ENCODE measurements at regions not wholly inside any gene's neighbourhood (a gene's known extent, or its start where the extent isn't known, plus 50 kb on each side); places are given as distances from the start of the nearest gene placed in this dataset.

DNA sequence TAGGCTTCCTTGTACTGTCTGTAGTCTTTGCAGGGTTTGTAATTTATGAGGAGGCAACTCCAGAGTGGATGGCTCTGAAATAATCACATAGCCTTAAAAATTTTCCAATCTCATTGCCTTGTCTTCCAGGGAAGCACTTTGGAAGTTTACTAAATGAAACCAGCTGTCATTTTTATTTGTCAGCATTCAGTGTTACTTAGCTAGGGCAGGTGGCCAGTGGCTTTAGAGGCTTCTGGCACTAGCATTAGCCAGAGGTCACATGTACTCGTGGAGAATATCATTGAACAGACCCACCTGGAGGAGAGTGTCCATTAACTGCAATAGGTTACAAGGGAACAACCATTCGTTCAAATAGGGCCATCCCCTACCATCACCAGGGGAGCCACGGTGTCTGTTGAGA lies 160.3 kb upstream of the SLC28A3 start:
- TF ChIP-seq EZH2 (IDR thresholded peaks at IDR 0.05; ENCODE audit: low read length, missing control alignments), result no peak
- TF ChIP-seq, protein P1, sequence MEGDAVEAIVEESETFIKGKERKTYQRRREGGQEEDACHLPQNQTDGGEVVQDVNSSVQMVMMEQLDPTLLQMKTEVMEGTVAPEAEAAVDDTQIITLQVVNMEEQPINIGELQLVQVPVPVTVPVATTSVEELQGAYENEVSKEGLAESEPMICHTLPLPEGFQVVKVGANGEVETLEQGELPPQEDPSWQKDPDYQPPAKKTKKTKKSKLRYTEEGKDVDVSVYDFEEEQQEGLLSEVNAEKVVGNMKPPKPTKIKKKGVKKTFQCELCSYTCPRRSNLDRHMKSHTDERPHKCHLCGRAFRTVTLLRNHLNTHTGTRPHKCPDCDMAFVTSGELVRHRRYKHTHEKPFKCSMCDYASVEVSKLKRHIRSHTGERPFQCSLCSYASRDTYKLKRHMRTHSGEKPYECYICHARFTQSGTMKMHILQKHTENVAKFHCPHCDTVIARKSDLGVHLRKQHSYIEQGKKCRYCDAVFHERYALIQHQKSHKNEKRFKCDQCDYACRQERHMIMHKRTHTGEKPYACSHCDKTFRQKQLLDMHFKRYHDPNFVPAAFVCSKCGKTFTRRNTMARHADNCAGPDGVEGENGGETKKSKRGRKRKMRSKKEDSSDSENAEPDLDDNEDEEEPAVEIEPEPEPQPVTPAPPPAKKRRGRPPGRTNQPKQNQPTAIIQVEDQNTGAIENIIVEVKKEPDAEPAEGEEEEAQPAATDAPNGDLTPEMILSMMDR (conservative IDR thresholded peaks at IDR 0.05 in 1 of 2, IDR thresholded peaks at IDR 0.05 in 1 of 2; ENCODE audit: low read depth in 1 of 2, low read length in 2 of 2), result no peak

All from fibroblast of lung (primary cell).